ENCODE measurements at regions not wholly inside any gene's neighbourhood (a gene's known extent, or its start where the extent isn't known, plus 50 kb on each side); places are given as distances from the start of the nearest gene placed in this dataset.

- no peak for TF ChIP-seq CTCF (IDR thresholded peaks at IDR 0.05)
- DNase-seq (ENCODE audit: low spot score) (no peak), ATAC-seq (ENCODE audit: insufficient number of reproducible peaks, low FRiP score, low read depth) (no peak)
- no peaks in the 10 kb centered on the region for H3K36me3 ChIP-seq
- H3K27ac ChIP-seq, result no peak overlapping the region
- H3K4me3 ChIP-seq, result no peak overlapping the region
- no peaks in the 10 kb centered on the region for H3K9me3 ChIP-seq
- no peaks in the 10 kb centered on the region for H3K4me1 ChIP-seq (ENCODE audit: control insufficient read depth in 1 of 2, low read depth in 2 of 2)
- H3K27me3 ChIP-seq (replicated peaks; ENCODE audit: insufficient read depth), result no peaks in the 10 kb centered on the region
Measured at GRCh38 chr6:165769884-165770283, 106.8 kb upstream of the PDE10A start.

DNA sequence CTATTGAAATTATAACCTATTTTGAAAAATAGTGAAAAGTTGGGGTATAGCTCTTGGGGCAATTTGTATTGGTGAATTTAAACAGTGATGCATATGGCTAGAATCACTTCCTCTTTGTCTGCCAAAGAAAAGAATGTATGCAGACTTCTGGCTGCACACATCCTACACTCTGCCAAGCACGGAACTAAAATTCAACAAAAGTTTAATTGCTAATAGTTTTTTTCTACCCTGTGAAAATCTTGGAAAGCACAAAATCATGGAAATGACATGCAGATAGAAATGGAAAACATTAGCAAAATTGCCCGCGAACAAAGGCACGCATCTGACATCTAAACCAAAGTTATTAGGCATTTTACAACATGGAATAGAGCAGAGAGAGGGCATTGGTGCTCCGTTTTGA, 106.4 kb upstream of the PDE10A start:
- Histone ChIP-seq H3K4me1 (ENCODE audit: control insufficient read depth in 1 of 2, low read depth in 2 of 2) (no peaks in the 10 kb centered on the region), H3K4me3 (no peak overlapping the region), H3K27me3 (replicated peaks; ENCODE audit: insufficient read depth) (no peaks in the 10 kb centered on the region), H3K36me3 (no peaks in the 10 kb centered on the region), H3K9me3 (no peaks in the 10 kb centered on the region), H3K27ac (no peak overlapping the region)
- no peak for ATAC-seq (ENCODE audit: insufficient number of reproducible peaks, low FRiP score, low read depth)
- no peak for DNase-seq (ENCODE audit: low spot score)
- no peak for TF ChIP-seq CTCF (IDR thresholded peaks at IDR 0.05)

- H3K27me3 ChIP-seq (replicated peaks; ENCODE audit: insufficient read depth), result no peaks in the 10 kb centered on the region
- TF ChIP-seq CTCF (IDR thresholded peaks at IDR 0.05), result no peak
- no peaks in the 10 kb centered on the region for H3K4me1 ChIP-seq (ENCODE audit: control insufficient read depth in 1 of 2, low read depth in 2 of 2)
- ATAC-seq (ENCODE audit: insufficient number of reproducible peaks, low FRiP score, low read depth), result no peak
- DNase-seq (ENCODE audit: low spot score), result no peak
- no peak overlapping the region for H3K4me3 ChIP-seq
- H3K36me3 ChIP-seq, result no peaks in the 10 kb centered on the region
- no peak overlapping the region for H3K27ac ChIP-seq
- no peaks in the 10 kb centered on the region for H3K9me3 ChIP-seq
Measured at GRCh38 chr6:165768961-165769360, 105.9 kb upstream of the PDE10A start.

GRCh38 chr6:165767228-165767627, 104.2 kb upstream of the PDE10A start:
- ATAC-seq (ENCODE audit: insufficient number of reproducible peaks, low FRiP score, low read depth), result no peak
- Histone ChIP-seq H3K27me3 (replicated peaks; ENCODE audit: insufficient read depth) (no peaks in the 10 kb centered on the region), H3K36me3 (no peaks in the 10 kb centered on the region), H3K4me1 (ENCODE audit: control insufficient read depth in 1 of 2, low read depth in 2 of 2) (no peaks in the 10 kb centered on the region), H3K9me3 (no peaks in the 10 kb centered on the region), H3K27ac (no peak overlapping the region), H3K4me3 (no peak overlapping the region)
- no peak for TF ChIP-seq CTCF (IDR thresholded peaks at IDR 0.05)
- no peak for DNase-seq (ENCODE audit: low spot score)

DNA sequence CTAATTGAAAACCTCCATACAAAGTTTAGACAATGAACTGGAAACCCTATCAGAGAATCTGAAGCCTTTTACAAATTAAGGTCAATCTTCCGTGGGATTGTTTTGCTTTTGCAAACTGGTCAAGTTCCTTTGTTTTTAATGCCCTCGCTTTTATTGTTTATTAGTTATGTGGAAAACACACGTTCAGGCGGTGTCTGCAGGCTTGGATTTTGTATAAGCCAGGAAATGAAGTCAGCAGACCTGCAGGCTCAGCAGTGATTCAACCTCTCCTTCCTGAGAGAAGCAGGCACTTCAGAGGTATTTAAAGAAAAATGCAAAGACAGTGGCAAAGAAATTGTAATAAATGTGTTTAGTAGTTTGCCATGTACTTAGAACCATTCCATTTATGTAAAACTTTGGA, 103.4 kb upstream of the PDE10A start:
- Histone ChIP-seq H3K36me3 (no peaks in the 10 kb centered on the region), H3K4me3 (no peak overlapping the region), H3K4me1 (ENCODE audit: control insufficient read depth in 1 of 2, low read depth in 2 of 2) (no peaks in the 10 kb centered on the region), H3K9me3 (no peaks in the 10 kb centered on the region), H3K27ac (no peak overlapping the region), H3K27me3 (replicated peaks; ENCODE audit: insufficient read depth) (no peaks in the 10 kb centered on the region)
- DNase-seq (ENCODE audit: low spot score), result no peak
- TF ChIP-seq CTCF (IDR thresholded peaks at IDR 0.05), result no peak
- no peak for ATAC-seq (ENCODE audit: insufficient number of reproducible peaks, low FRiP score, low read depth)

All from thoracic aorta (tissue), 2 donors.